ENCODE measurements at regions not wholly inside any gene's neighbourhood (a gene's known extent, or its start where the extent isn't known, plus 50 kb on each side); places are given as distances from the start of the nearest gene placed in this dataset.

- no peak for DNase-seq (ENCODE audit: low spot score in 2 of 2)
- no peak for FAIRE-seq
These were observed 350.7 kb upstream of the SYT4 start for GRCh38 chr18:43627848-43628530.

GRCh38 chr18:43634994-43635393, 357.7 kb upstream of the SYT4 start:
- FAIRE-seq (no peak), DNase-seq (ENCODE audit: low spot score in 2 of 2) (no peak)

DNA sequence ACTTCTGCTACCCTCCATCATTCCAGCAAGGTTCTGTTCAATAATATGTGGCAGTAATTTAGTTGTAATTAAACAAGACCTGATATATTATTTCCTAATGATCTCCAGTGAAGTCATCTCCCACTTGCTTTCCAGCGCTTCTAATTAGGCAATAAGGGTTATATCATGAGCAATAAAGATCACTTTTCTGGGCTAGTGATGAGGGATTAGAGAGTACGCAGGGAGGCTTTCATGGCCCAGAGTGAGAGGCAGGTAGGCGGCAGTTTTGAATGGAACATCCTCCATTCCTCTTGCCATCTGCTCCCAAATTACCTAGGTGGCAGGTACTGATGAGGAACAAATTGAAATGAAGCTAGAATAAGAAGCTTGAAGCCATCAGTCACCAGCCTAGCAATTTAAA, 358.1 kb upstream of the SYT4 start:
- DNase-seq (ENCODE audit: low spot score in 2 of 2), result no peak
- FAIRE-seq, result no peak

- no peak for FAIRE-seq
- no peak for DNase-seq (ENCODE audit: low spot score in 2 of 2)
These were observed 365.5 kb upstream of the SYT4 start for GRCh38 chr18:43642727-43643330.

- FAIRE-seq, result no peak
- no peak for DNase-seq (ENCODE audit: low spot score in 2 of 2)
These were observed 370.7 kb upstream of the SYT4 start for GRCh38 chr18:43648002-43648401.

GRCh38 chr18:43649649-43650357, 372.5 kb upstream of the SYT4 start:
- no peak for FAIRE-seq

DNA sequence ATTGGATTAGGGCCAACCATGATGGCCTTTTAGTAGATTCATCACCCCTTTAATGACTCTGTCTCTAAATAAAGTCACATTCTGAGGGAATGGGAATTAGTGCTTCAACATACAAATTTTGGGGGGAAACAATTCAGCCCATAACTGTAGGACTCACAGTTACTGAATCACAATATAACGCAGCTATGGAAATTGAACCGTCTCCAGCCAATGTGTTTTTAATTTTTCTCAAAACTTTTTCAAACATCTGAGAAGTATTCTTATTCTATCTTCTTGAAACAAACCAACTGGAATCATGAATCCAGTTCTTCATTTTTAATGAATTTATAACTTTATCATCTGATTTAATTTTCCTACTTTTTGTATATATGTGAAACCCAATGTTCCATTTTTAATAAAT, 373.1 kb upstream of the SYT4 start:
- FAIRE-seq, result no peak
- DNase-seq (ENCODE audit: low spot score in 2 of 2), result no peak

More at GRCh38 chr18:43649649-43650357, 372.5 kb upstream of the SYT4 start:
- DNase-seq (ENCODE audit: low spot score in 2 of 2), result no peak

DNA sequence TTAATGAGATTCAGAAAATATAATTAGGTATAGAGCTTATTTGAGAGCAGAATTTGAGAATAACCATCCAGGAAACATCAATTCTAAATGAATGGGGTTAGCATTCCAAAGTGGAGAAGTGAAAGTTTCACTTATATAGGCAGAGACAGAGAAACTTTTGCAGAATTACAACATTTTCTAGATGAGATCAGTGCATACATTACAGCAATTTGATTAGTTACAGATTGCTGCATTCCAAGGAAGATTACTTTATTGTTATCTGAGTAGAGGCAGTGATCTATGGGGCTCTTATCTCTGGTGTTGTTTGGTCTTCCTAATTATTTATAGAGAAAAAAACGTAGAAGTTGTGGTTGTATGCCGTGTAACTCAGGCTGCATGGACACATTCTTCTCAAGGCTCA, 373.8 kb upstream of the SYT4 start:
- DNase-seq (ENCODE audit: low spot score in 2 of 2), result no peak
- no peak for FAIRE-seq

DNA sequence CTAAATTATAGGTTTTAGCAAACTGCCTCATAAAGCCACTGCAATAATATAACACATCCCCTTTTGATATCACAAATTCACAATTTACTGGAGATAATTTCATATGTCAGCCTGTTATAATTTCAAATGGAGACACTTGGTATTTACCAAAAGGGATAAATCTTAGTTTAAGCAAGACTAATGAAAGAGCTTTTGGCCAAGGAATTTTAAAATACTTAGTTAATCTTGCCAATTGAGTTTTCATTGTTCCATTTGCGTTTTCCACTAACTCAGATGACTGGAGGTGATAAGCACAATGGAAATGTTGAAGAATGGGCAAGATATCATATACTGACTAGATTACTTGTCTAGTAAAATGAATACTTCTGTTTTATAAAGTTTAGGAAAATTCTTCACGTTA, 379.3 kb upstream of the SYT4 start:
- no peak for FAIRE-seq
- no peak for DNase-seq (ENCODE audit: low spot score in 2 of 2)

DNA sequence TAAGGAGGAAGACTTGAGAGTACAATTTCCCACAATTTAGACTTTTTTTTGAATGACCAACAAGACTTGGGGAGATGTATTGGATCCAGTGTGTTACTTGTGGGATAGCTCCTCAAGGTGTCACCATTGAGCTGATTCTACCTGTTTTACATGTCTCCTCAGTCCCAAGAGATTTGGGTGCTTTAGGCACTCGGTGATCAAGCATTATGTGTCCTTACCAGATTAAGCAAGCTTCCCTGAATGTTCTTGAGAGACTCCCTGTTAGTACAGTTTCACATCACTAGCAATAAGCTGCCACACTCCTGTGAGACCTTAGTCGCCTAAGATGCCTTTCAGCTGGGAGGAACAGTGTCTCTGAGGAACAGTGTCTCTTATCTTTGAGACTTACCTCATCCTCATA, 384.3 kb upstream of the SYT4 start:
- no peak for FAIRE-seq
- no peak for DNase-seq (ENCODE audit: low spot score in 2 of 2)

DNA sequence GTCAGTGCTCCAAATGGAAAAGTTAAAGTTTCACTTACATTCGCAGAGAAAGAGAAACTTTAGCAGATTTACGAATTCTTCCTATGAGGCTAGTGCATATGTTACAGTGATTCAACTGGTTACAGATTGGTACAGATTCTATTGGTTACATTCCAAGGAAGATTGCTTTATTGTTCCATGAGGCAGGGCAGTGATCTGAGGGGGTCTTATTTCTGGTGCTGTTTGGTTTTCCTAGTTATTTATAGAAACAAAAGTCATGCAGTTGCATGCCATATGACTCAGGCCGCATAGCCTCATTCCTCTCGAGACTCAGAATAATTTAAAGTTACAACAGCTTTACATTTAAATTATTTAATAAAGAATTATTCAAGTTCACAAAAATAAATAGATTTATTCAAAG, 385.4 kb upstream of the SYT4 start:
- FAIRE-seq (no peak), DNase-seq (ENCODE audit: low spot score in 2 of 2) (no peak)

DNA sequence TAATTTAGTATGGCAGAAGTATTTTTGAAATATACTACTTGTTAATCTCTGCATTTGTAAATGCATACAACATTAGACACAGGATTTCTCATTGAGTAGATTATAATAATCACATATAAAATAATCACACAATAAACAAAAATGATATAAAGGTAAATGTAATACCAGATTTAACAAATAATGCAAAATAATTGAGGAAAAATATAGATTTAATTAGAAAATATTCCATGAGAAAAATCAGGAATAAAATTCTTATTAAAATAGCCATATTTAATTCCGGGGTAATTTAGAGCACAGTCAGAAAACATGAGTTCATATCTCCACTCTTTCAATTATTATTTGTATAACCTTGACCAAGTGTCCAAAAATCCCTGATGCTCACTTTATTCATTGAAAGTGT, 385.9 kb upstream of the SYT4 start:
- no peak for DNase-seq (ENCODE audit: low spot score in 2 of 2)
- peak; percentile 59 for FAIRE-seq

GRCh38 chr18:43664487-43665008, 387.3 kb upstream of the SYT4 start:
- DNase-seq (ENCODE audit: low spot score in 2 of 2) (no peak), FAIRE-seq (no peak)

DNA sequence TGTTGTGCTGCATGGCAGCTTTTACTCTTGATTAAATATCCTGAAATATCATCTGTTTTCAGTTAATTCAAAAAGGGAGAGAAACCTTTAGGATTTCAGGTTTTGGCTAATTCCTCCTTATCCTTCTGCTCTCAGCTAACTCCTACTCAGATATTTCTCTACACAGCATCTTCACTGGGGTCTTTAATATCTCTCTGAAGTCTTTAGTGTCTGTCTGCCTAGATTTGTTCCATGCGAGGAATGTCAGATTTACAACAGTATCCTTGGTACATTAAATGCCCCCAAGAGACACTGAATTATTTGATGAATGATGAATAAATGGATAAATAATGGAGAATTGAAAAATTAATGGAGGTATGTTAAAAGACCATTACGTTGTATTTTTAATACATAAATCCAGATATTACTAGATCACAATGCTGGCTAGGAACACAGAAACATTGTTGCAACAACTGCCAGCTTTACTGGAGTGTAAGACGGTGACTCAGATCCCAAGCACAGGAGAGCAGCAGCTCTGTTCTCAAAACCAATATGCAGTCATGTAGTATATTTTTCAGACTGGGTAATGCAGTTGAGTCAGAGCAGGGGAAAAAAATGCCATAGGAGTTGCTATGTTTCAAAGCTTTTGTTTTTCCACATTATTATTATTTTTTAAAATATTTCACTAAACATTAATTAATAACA, 388.0 kb upstream of the SYT4 start:
- FAIRE-seq, result no peak

DNA sequence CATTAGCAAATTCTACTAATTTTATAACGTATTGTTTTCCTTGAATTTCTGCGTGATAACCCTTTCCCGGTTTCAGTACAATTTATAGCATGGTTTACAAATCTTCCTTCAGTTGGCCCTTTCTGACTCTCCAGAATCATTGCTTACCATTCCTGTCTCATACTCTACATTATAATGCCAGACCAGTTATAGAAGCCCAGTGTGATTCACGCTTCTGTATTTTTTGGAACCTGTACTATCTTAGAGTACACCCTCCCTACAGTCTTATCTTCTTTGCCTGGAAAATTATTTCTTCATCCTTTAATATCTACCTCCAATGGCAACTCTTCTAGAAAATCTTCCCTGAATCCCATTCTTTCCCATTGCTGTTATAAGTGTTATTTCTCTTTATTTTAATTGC, 391.6 kb upstream of the SYT4 start:
- DNase-seq (ENCODE audit: low spot score in 2 of 2) (no peak), FAIRE-seq (no peak)

More for the DNA sequence above, 388.0 kb upstream of the SYT4 start:
- no peak for DNase-seq (ENCODE audit: low spot score in 2 of 2)

DNA sequence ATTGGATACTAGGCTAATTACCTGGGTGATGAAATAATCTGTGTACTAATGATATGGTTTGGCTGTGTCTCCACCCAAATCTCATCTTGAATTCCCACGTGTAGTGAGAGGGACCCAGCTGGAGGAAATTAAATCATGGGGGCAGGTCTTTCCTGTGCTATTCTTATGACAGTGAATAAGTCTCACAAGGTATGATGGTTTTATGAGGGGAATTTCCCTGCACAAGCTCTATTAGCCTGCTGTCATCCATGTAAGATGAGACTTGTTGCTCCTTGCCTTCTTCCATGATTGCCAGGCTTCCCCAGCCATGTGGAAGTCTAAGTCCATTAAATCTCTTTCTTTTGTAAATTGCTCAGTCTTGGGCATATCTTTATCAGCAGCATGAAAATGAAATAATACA, 394.1 kb upstream of the SYT4 start:
- DNase-seq (ENCODE audit: low spot score in 2 of 2) (no peak), FAIRE-seq (no peak)

DNA sequence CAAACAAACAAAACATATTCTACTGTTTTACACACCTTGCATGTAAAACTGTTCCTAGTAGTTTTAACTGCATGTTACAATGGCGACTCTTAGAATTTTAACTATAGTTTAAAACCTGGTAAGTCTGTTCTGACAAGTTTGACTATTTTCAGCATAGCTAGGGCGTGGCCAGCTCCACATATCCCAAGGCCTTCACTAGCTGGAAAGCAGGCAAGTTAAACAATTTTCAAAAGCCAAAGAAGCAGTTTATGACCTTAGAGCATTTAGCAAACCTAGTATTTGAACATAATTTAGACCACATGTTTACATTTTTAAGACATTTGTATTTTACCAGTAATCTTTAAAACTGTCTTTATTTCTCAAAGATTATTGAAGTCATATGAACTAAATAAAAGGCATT, 402.8 kb upstream of the SYT4 start:
- FAIRE-seq (no peak), DNase-seq (ENCODE audit: low spot score in 2 of 2) (no peak)

GRCh38 chr18:43681661-43682060, 404.4 kb upstream of the SYT4 start:
- no peak for DNase-seq (ENCODE audit: low spot score in 2 of 2)
- no peak for FAIRE-seq

DNA sequence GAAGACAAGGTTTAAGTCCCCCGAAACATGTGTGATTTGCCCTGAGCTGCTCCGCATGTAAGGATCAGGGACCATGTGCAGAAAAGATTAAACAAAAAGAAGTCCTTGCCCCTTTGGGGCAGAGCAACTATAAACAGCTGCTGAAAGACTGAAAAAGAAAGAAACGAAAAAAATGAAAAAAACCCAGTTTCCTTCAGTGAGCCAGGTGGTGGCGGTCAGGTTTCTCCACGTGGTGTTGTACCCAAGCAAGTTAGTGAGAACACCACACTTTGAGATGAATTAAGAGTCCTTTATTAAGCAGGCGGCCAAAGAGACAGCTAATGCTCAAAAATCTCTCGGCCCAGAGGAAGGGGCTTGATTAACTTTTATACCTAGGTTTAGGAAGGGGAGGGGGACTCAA, 404.9 kb upstream of the SYT4 start:
- DNase-seq (ENCODE audit: low spot score in 2 of 2), result no peak
- FAIRE-seq, result no peak

DNA sequence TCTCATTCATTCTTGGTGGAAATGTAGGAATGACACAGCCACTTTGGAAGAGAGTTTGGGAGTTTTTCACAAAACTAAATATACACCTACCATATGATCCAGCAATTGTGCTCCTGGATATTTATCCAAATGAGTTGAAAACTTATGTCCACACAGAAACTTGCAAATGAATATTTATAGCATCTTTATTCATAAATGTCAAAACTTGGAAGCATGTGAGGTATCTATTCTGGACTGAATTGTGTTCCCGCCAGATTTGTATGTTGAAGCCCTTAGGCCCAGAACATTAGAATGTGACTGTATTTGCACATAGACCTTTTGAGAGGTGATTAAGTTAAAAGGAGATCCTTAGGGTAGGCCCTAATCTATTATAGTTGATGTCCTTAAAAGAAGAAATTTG, 409.4 kb upstream of the SYT4 start:
- DNase-seq (ENCODE audit: low spot score in 2 of 2) (no peak), FAIRE-seq (no peak)

DNA sequence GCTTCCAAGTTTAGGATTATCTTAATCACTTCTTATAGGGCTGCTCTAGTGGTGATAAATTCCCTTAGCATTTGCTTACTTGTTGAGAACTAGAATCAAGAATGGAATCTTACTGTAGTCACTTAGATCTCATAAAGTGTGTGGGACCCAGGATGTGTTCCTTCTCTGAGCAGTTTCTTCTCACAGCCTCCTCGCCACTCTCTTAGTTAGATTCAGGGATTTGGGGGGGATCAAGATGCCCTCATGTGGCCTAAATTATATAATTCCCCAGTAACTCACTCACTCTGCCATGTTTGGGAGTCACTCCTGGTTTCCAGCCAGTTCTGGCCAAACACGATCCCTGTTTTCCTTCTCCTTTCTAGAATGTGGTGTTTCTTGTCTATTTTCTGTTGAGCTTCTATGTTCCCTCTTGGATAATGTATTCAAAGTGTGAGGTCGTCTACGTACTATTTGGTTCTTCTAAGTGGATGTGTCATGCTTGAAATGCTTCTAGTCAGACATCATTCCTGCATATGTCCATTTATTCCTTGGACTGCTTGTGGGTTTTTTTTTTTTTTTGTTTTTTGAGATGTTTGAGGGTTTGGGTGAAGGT, 414.9 kb upstream of the SYT4 start:
- FAIRE-seq, result no peak

More for the DNA sequence above, 414.9 kb upstream of the SYT4 start:
- DNase-seq (ENCODE audit: low spot score in 2 of 2), result no peak
